ENCODE measurements at regions not wholly inside any gene's neighbourhood (a gene's known extent, or its start where the extent isn't known, plus 50 kb on each side); places are given as distances from the start of the nearest gene placed in this dataset.
"Not testable (repeated sequence)": the region's sequence is repeated elsewhere in the genome, so short reads cannot be mapped to it uniquely, and the experiment has no call there.

GRCh38 chr20:51924509-51924908, 122.2 kb upstream of the SALL4 start:
- H3K4me1 Mint-ChIP-seq = no peaks in the 10 kb centered on the region
- peaks cover 0 to 4% of the 10 kb centered on the region in 2 donors for H3K9me3 Mint-ChIP-seq
- no peak overlapping the region for H3K27ac Mint-ChIP-seq
- no peak for DNase-seq
- no peak for ATAC-seq (replicated peaks)
- H3K4me3 Mint-ChIP-seq = no peak overlapping the region
- H3K27me3 Mint-ChIP-seq = no peaks in the 10 kb centered on the region
- H3K36me3 Mint-ChIP-seq = no peaks in the 10 kb centered on the region

GRCh38 chr20:51923633-51924032, 121.3 kb upstream of the SALL4 start:
- Mint-ChIP-seq H3K4me1 (no peaks in the 10 kb centered on the region), H3K9me3 (peaks cover 0 to 4% of the 10 kb centered on the region in 2 donors), H3K27me3 (no peaks in the 10 kb centered on the region), H3K4me3 (no peak overlapping the region), H3K27ac (no peak overlapping the region), H3K36me3 (no peaks in the 10 kb centered on the region)
- no peak for DNase-seq
- ATAC-seq (replicated peaks) = no peak

- not testable (repeated sequence) for ATAC-seq (replicated peaks); H3K27ac Mint-ChIP-seq; H3K4me1 Mint-ChIP-seq; H3K36me3 Mint-ChIP-seq; H3K27me3 Mint-ChIP-seq; DNase-seq; H3K4me3 Mint-ChIP-seq; H3K9me3 Mint-ChIP-seq
Observed at GRCh38 chr20:51922812-51923211, 120.5 kb upstream of the SALL4 start.

- Mint-ChIP-seq H3K27ac (no peak overlapping the region), H3K27me3 (peaks cover 0 to under 1% of the 10 kb centered on the region in 2 donors), H3K4me3 (no peak overlapping the region), H3K4me1 (no peaks in the 10 kb centered on the region), H3K36me3 (no peaks in the 10 kb centered on the region), H3K9me3 (no peaks in the 10 kb centered on the region)
- ATAC-seq (replicated peaks) = no peak
- DNase-seq = no peak
Observed at GRCh38 chr20:51918561-51918960, 116.2 kb upstream of the SALL4 start.

GRCh38 chr20:51917886-51918535, 115.7 kb upstream of the SALL4 start:
- no peak for DNase-seq
- Mint-ChIP-seq H3K4me3 (no peak overlapping the region), H3K9me3 (no peaks in the 10 kb centered on the region), H3K36me3 (no peaks in the 10 kb centered on the region), H3K27ac (no peak overlapping the region), H3K4me1 (no peaks in the 10 kb centered on the region), H3K27me3 (peaks cover 0 to 6% of the 10 kb centered on the region in 2 donors)
- ATAC-seq (replicated peaks) = no peak

GRCh38 chr20:51916244-51916643, 113.9 kb upstream of the SALL4 start:
- Mint-ChIP-seq H3K4me1 (no peaks in the 10 kb centered on the region), H3K4me3 (no peak overlapping the region)

GRCh38 chr20:51914758-51915157, 112.4 kb upstream of the SALL4 start:
- Mint-ChIP-seq H3K36me3 (no peaks in the 10 kb centered on the region), H3K27me3 (peaks cover 10 to 13% of the 10 kb centered on the region in 2 donors), H3K4me3 (no peak overlapping the region), H3K9me3 (no peaks in the 10 kb centered on the region), H3K27ac (no peak overlapping the region), H3K4me1 (no peaks in the 10 kb centered on the region)
- no peak for DNase-seq
- no peak for ATAC-seq (replicated peaks)

More at GRCh38 chr20:51916244-51916643, 113.9 kb upstream of the SALL4 start:
- Mint-ChIP-seq H3K9me3 (no peaks in the 10 kb centered on the region), H3K27me3 (peaks cover 10 to 13% of the 10 kb centered on the region in 2 donors), H3K27ac (no peak overlapping the region), H3K36me3 (no peaks in the 10 kb centered on the region)
- ATAC-seq (replicated peaks) (no peak), DNase-seq (no peak)

- Mint-ChIP-seq H3K27ac (no peak overlapping the region), H3K9me3 (no peaks in the 10 kb centered on the region), H3K4me1 (no peaks in the 10 kb centered on the region), H3K4me3 (no peak overlapping the region), H3K27me3 (peaks cover 16 to 19% of the 10 kb centered on the region in 2 donors), H3K36me3 (no peaks in the 10 kb centered on the region)
- DNase-seq (no peak), ATAC-seq (replicated peaks) (no peak)
Observed at GRCh38 chr20:51910321-51911050, 108.2 kb upstream of the SALL4 start.

GRCh38 chr20:51906679-51907078, 104.4 kb upstream of the SALL4 start:
- H3K27me3 Mint-ChIP-seq = peaks cover 6 to 10% of the 10 kb centered on the region in 2 donors
- no peak for DNase-seq
- H3K36me3 Mint-ChIP-seq = no peaks in the 10 kb centered on the region
- H3K4me1 Mint-ChIP-seq = no peaks in the 10 kb centered on the region
- H3K4me3 Mint-ChIP-seq = no peak overlapping the region
- H3K27ac Mint-ChIP-seq = no peak overlapping the region
- ATAC-seq (replicated peaks) = no peak
- H3K9me3 Mint-ChIP-seq = peaks cover 0 to 3% of the 10 kb centered on the region in 2 donors

GRCh38 chr20:51906049-51906448, 103.7 kb upstream of the SALL4 start:
- H3K4me1 Mint-ChIP-seq = no peaks in the 10 kb centered on the region
- ATAC-seq (replicated peaks) (no peak), DNase-seq (no peak)
- H3K9me3 Mint-ChIP-seq = peaks cover 0 to 3% of the 10 kb centered on the region in 2 donors
- no peak overlapping the region for H3K27ac Mint-ChIP-seq
- H3K4me3 Mint-ChIP-seq = no peak overlapping the region
- H3K36me3 Mint-ChIP-seq = no peaks in the 10 kb centered on the region
- H3K27me3 Mint-ChIP-seq = peaks cover 6% of the 10 kb centered on the region in 2 donors

GRCh38 chr20:51902933-51903332, 100.6 kb upstream of the SALL4 start:
- no peak for DNase-seq
- Mint-ChIP-seq H3K36me3 (no peaks in the 10 kb centered on the region), H3K27ac (no peak overlapping the region), H3K4me3 (no peak overlapping the region), H3K9me3 (peaks cover 0 to 4% of the 10 kb centered on the region in 2 donors), H3K4me1 (no peaks in the 10 kb centered on the region), H3K27me3 (peaks cover 6 to 9% of the 10 kb centered on the region in 2 donors)
- ATAC-seq (replicated peaks) = no peak

GRCh38 chr20:51900443-51900842, 98.1 kb upstream of the SALL4 start:
- ATAC-seq (replicated peaks) (no peak), DNase-seq (no peak)
- H3K27me3 Mint-ChIP-seq = peaks cover 0 to 4% of the 10 kb centered on the region in 2 donors
- no peak overlapping the region for H3K4me3 Mint-ChIP-seq
- peaks cover 0 to 4% of the 10 kb centered on the region in 2 donors for H3K9me3 Mint-ChIP-seq
- H3K27ac Mint-ChIP-seq = no peak overlapping the region
- no peaks in the 10 kb centered on the region for H3K4me1 Mint-ChIP-seq
- H3K36me3 Mint-ChIP-seq = no peaks in the 10 kb centered on the region

GRCh38 chr20:51899674-51900073, 97.4 kb upstream of the SALL4 start:
- Mint-ChIP-seq H3K9me3 (peaks cover 0 to 4% of the 10 kb centered on the region in 2 donors), H3K4me3 (no peak overlapping the region), H3K27ac (no peak overlapping the region), H3K36me3 (no peaks in the 10 kb centered on the region), H3K27me3 (peaks cover 0 to 4% of the 10 kb centered on the region in 2 donors), H3K4me1 (no peaks in the 10 kb centered on the region)
- DNase-seq (no peak), ATAC-seq (replicated peaks) (no peak)

GRCh38 chr20:51898788-51899187, 96.5 kb upstream of the SALL4 start:
- no peak for ATAC-seq (replicated peaks)
- H3K27ac Mint-ChIP-seq = no peak overlapping the region
- DNase-seq = no peak
- H3K36me3 Mint-ChIP-seq = no peaks in the 10 kb centered on the region
- peaks cover 0 to 4% of the 10 kb centered on the region in 2 donors for H3K9me3 Mint-ChIP-seq
- no peak overlapping the region for H3K4me3 Mint-ChIP-seq
- H3K27me3 Mint-ChIP-seq = peaks cover 0 to 4% of the 10 kb centered on the region in 2 donors
- H3K4me1 Mint-ChIP-seq = no peaks in the 10 kb centered on the region

- Mint-ChIP-seq H3K27me3 (peaks cover 0 to 4% of the 10 kb centered on the region in 2 donors), H3K9me3 (peaks cover 0 to 1% of the 10 kb centered on the region in 2 donors), H3K36me3 (no peaks in the 10 kb centered on the region), H3K4me3 (no peak overlapping the region), H3K4me1 (no peaks in the 10 kb centered on the region), H3K27ac (no peak overlapping the region)
- ATAC-seq (replicated peaks) (no peak), DNase-seq (no peak)
Observed at GRCh38 chr20:51894619-51895018, 92.3 kb upstream of the SALL4 start.

Measured in stimulated activated naive B cell treated with anti-CD40 and anti-IgM and Interleukin-4, amounts not matched to agents 10 μg/mL and 1 μg/mL and 100 μg/mL, for 72 hours (primary cell).